ENCODE measurements at regions not wholly inside any gene's neighbourhood (a gene's known extent, or its start where the extent isn't known, plus 50 kb on each side); places are given as distances from the start of the nearest gene placed in this dataset.

- intact Hi-C loops (cut with DNase I; ENCODE audit: low total_unique reads) (no loop called here), in situ Hi-C loops (cut with MboI; ENCODE audit: low sequenced_read_pairs in 4 of 4) (no loop called here)
- DNase-seq = no peak
- Histone ChIP-seq H3K27ac (no peak overlapping the region), H3K4me3 (no peak overlapping the region), H3K4me1 (peaks cover 12 to 17% of the 10 kb centered on the region in 2 donors), H3K36me3 (no peaks in the 10 kb centered on the region), H3K9me3 (no peaks in the 10 kb centered on the region), H3K27me3 (no peaks in the 10 kb centered on the region)
- TF ChIP-seq POLR2A (IDR thresholded peaks at IDR 0.05) (no peak), CTCF (IDR thresholded peaks at IDR 0.05 in 4 of 5, conservative IDR thresholded peaks at IDR 0.05 in 1 of 5) (no peak)
- no peak for ATAC-seq
Measured at GRCh38 chr6:141467881-141468280, 664.8 kb upstream of the GJE1 start.

GRCh38 chr6:141467041-141467440 lies 665.7 kb upstream of the GJE1 start:
- Histone ChIP-seq H3K36me3 (no peaks in the 10 kb centered on the region), H3K4me1 (peaks cover 12 to 24% of the 10 kb centered on the region in 2 donors), H3K27me3 (no peaks in the 10 kb centered on the region), H3K9me3 (no peaks in the 10 kb centered on the region), H3K4me3 (no peak overlapping the region), H3K27ac (peak overlapping the region in 1 of 4 donors; percentile 16)
- intact Hi-C loops (cut with DNase I; ENCODE audit: low total_unique reads) = no loop called here
- TF ChIP-seq CTCF (IDR thresholded peaks at IDR 0.05 in 4 of 5, conservative IDR thresholded peaks at IDR 0.05 in 1 of 5) (no peak), POLR2A (IDR thresholded peaks at IDR 0.05) (no peak)
- ATAC-seq (no peak), DNase-seq (no peak)
- in situ Hi-C loops (cut with MboI; ENCODE audit: low sequenced_read_pairs in 4 of 4) = no loop called here

GRCh38 chr6:141464896-141465295 lies 667.8 kb upstream of the GJE1 start:
- H3K27ac ChIP-seq = peak overlapping the region in 3 of 4 donors; percentile 70 to 83 (median 73)
- in situ Hi-C loops (cut with MboI; ENCODE audit: low sequenced_read_pairs in 4 of 4) = no loop called here
- no peak for ATAC-seq

GRCh38 chr6:141464490-141464889 lies 668.2 kb upstream of the GJE1 start:
- Histone ChIP-seq H3K27ac (peak overlapping the region; percentile 55 to 83 (median 72)), H3K27me3 (no peaks in the 10 kb centered on the region), H3K9me3 (no peaks in the 10 kb centered on the region), H3K4me1 (peaks cover 12 to 24% of the 10 kb centered on the region in 2 donors), H3K36me3 (no peaks in the 10 kb centered on the region), H3K4me3 (no peak overlapping the region)
- intact Hi-C loops (cut with DNase I; ENCODE audit: low total_unique reads) (no loop called here), in situ Hi-C loops (cut with MboI; ENCODE audit: low sequenced_read_pairs in 4 of 4) (no loop called here)
- DNase-seq (no peak), ATAC-seq (peak; percentile 93 to 95)
- TF ChIP-seq POLR2A (IDR thresholded peaks at IDR 0.05) (no peak), CTCF (IDR thresholded peaks at IDR 0.05 in 4 of 5, conservative IDR thresholded peaks at IDR 0.05 in 1 of 5) (no peak)

More at GRCh38 chr6:141464896-141465295, 667.8 kb upstream of the GJE1 start:
- no peak for TF ChIP-seq CTCF (IDR thresholded peaks at IDR 0.05 in 4 of 5, conservative IDR thresholded peaks at IDR 0.05 in 1 of 5)
- no peak for TF ChIP-seq POLR2A (IDR thresholded peaks at IDR 0.05)
- Histone ChIP-seq H3K9me3 (no peaks in the 10 kb centered on the region), H3K36me3 (no peaks in the 10 kb centered on the region), H3K4me1 (peaks cover 12 to 24% of the 10 kb centered on the region in 2 donors), H3K27me3 (no peaks in the 10 kb centered on the region), H3K4me3 (no peak overlapping the region)
- intact Hi-C loops (cut with DNase I; ENCODE audit: low total_unique reads) = no loop called here
- no peak for DNase-seq
